ENCODE measurements at regions not wholly inside any gene's neighbourhood (a gene's known extent, or its start where the extent isn't known, plus 50 kb on each side); places are given as distances from the start of the nearest gene placed in this dataset.
"Not testable (repeated sequence)": the region's sequence is repeated elsewhere in the genome, so short reads cannot be mapped to it uniquely, and the experiment has no call there.

- TF ChIP-seq, protein P1, sequence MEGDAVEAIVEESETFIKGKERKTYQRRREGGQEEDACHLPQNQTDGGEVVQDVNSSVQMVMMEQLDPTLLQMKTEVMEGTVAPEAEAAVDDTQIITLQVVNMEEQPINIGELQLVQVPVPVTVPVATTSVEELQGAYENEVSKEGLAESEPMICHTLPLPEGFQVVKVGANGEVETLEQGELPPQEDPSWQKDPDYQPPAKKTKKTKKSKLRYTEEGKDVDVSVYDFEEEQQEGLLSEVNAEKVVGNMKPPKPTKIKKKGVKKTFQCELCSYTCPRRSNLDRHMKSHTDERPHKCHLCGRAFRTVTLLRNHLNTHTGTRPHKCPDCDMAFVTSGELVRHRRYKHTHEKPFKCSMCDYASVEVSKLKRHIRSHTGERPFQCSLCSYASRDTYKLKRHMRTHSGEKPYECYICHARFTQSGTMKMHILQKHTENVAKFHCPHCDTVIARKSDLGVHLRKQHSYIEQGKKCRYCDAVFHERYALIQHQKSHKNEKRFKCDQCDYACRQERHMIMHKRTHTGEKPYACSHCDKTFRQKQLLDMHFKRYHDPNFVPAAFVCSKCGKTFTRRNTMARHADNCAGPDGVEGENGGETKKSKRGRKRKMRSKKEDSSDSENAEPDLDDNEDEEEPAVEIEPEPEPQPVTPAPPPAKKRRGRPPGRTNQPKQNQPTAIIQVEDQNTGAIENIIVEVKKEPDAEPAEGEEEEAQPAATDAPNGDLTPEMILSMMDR (IDR thresholded peaks at IDR 0.05 in 8 of 11, conservative IDR thresholded peaks at IDR 0.05 in 3 of 11): not testable (repeated sequence)
- TF ChIP-seq POLR2A, POLR2AphosphoS5 (IDR thresholded peaks at IDR 0.05): not testable (repeated sequence)
Measured at GRCh38 chr9:41044930-41045329, 83.6 kb downstream of the FOXD4L6 start.

All from spleen (tissue), 7 donors.